ENCODE measurements at regions not wholly inside any gene's neighbourhood (a gene's known extent, or its start where the extent isn't known, plus 50 kb on each side); places are given as distances from the start of the nearest gene placed in this dataset.

- TF ChIP-seq USF1 (IDR thresholded peaks at IDR 0.05): no peak
- TF ChIP-seq EP300 (IDR thresholded peaks at IDR 0.05; ENCODE audit: borderline replicate concordance): no peak
- no peak for TF ChIP-seq CEBPB (IDR thresholded peaks at IDR 0.05)
- TF ChIP-seq RAD21 (IDR thresholded peaks at IDR 0.05; ENCODE audit: low read depth): no peak
- TF ChIP-seq ZBTB7A (IDR thresholded peaks at IDR 0.05; ENCODE audit: low read depth): no peak
- no peak for TF ChIP-seq MAX (IDR thresholded peaks at IDR 0.05)
- TF ChIP-seq TAF1 (IDR thresholded peaks at IDR 0.05; ENCODE audit: low read depth): no peak
- no peak for TF ChIP-seq YY1 (IDR thresholded peaks at IDR 0.05; ENCODE audit: low read depth)
- TF ChIP-seq FOXM1 (IDR thresholded peaks at IDR 0.05; ENCODE audit: borderline replicate concordance, low read depth): no peak
- no peak for TF ChIP-seq EGR1 (IDR thresholded peaks at IDR 0.05)
Observed at GRCh38 chr1:208527156-208527555, 283.0 kb upstream of the PLXNA2 start.

All from Ishikawa (cell line).